ENCODE measurements at regions not wholly inside any gene's neighbourhood (a gene's known extent, or its start where the extent isn't known, plus 50 kb on each side); places are given as distances from the start of the nearest gene placed in this dataset.

- TF ChIP-seq GATA2 (IDR thresholded peaks at IDR 0.05; ENCODE audit: low read depth, low read length) (no peak), GATA3 (IDR thresholded peaks at IDR 0.05; ENCODE audit: low read depth, low read length) (no peak)
These were observed 166.8 kb upstream of the GLI3 start for GRCh38 chr7:42403831-42404230.

All from SH-SY5Y (cell line).